GM23338 (cell line): ENCODE measurements at regions not wholly inside any gene's neighbourhood (a gene's known extent, or its start where the extent isn't known, plus 50 kb on each side); places are given as distances from the start of the nearest gene placed in this dataset.

Experiments
- ATAC-seq: fragments of 200-7000 bp; cut with Tn5 transposase; 3 replicates; pipeline ENCODE4 v1.9.1; 2020
- DNase-seq: peaks from one replicate; pipeline ENCODE4 v3.0.0-alpha.2; 2015; ENCODE audit warnings: low spot score
- H2AFZ ChIP-seq: fragments of 200-600 bp; sonication (generic); 2 replicates; pipeline ENCODE4 v1.8.0; 2016; ENCODE audit warnings: antibody characterized with exemption, mild to moderate bottlenecking, moderate library complexity
- H3F3A ChIP-seq: fragments of 200-600 bp; sonication (generic); replicated peaks from 2 replicates; pipeline ENCODE4 v1.8.0; 2017; ENCODE audit warnings: antibody characterized with exemption, mixed run types, low read depth
- H3K27ac ChIP-seq: fragments of 200-600 bp; sonication (generic); 2 replicates; pipeline ENCODE4 v1.6.1; 2016; ENCODE audit warnings: low read depth
- H3K27me3 ChIP-seq: fragments of 200-600 bp; sonication (generic); 2 replicates; pipeline ENCODE4 v1.8.0; 2016; ENCODE audit warnings: mild to moderate bottlenecking, mixed run types, moderate library complexity; ENCODE audit not compliant: insufficient read depth
- H3K36me3 ChIP-seq: fragments of 200-600 bp; sonication (generic); 2 replicates; pipeline ENCODE4 v1.8.0; 2016; ENCODE audit warnings: mild to moderate bottlenecking; ENCODE audit not compliant: insufficient read depth
- H3K4me1 ChIP-seq: fragments of 200-600 bp; sonication (generic); 2 replicates; pipeline ENCODE4 v1.8.0; 2016; ENCODE audit warnings: mild to moderate bottlenecking, moderate library complexity; ENCODE audit not compliant: insufficient read depth
- H3K4me2 ChIP-seq: fragments of 200-600 bp; sonication (generic); 2 replicates; pipeline ENCODE4 v1.7.1; 2017; ENCODE audit warnings: mixed run types
- H3K4me3 ChIP-seq: fragments of 200-600 bp; sonication (generic); 2 replicates; pipeline ENCODE4 v1.6.1; 2016; ENCODE audit warnings: mixed run types
- H3K79me2 ChIP-seq: fragments of 200-600 bp; sonication (generic); replicated peaks from 2 replicates; pipeline ENCODE4 v1.8.0; 2017; ENCODE audit warnings: mild to moderate bottlenecking; ENCODE audit not compliant: insufficient read depth
- H3K9me2 ChIP-seq: fragments of 200-600 bp; sonication (generic); 2 replicates; pipeline ENCODE4 v1.8.0; 2017; ENCODE audit not compliant: insufficient read depth
- H4K20me1 ChIP-seq: fragments of 200-600 bp; sonication (generic); replicated peaks from 2 replicates; pipeline ENCODE4 v1.8.0; 2017; ENCODE audit warnings: mild to moderate bottlenecking; ENCODE audit not compliant: insufficient read depth
- H3K27ac Mint-ChIP-seq: 2 replicates; pipeline ENCODE4 v1.8.0; 2020; ENCODE audit warnings: inconsistent platforms, mild to moderate bottlenecking, moderate library complexity, mixed read lengths
- H3K27me3 Mint-ChIP-seq: 3 replicates; pipeline ENCODE4 v1.8.0; 2022; ENCODE audit warnings: low read depth, mild to moderate bottlenecking, moderate library complexity, mixed read lengths, inconsistent platforms; ENCODE audit not compliant: insufficient read depth, poor library complexity
- H3K36me3 Mint-ChIP-seq: 3 replicates; pipeline ENCODE4 v1.8.0; 2021; ENCODE audit warnings: low read depth, mild to moderate bottlenecking, inconsistent platforms, moderate library complexity, mixed read lengths
- H3K4me1 Mint-ChIP-seq: 3 replicates; pipeline ENCODE4 v1.8.0; 2020; ENCODE audit warnings: mild to moderate bottlenecking, inconsistent platforms, mixed read lengths
- H3K4me3 Mint-ChIP-seq: 3 replicates; pipeline ENCODE4 v1.8.0; 2021; ENCODE audit warnings: moderate library complexity, mild to moderate bottlenecking, inconsistent platforms, mixed read lengths
- H3K9me3 Mint-ChIP-seq: 3 replicates; pipeline ENCODE4 v1.8.0; 2020; ENCODE audit warnings: moderate library complexity, mild to moderate bottlenecking, inconsistent platforms, mixed read lengths
- JUNB ChIP-seq: IDR thresholded peaks from one replicate; pipeline ENCODE4 v1.6.1; 2016; ENCODE audit warnings: antibody characterized with exemption; ENCODE audit not compliant: unreplicated experiment
- POLR2AphosphoS5 ChIP-seq: IDR thresholded peaks from 2 replicates; pipeline ENCODE4 v1.6.1; 2016; ENCODE audit warnings: antibody characterized with exemption, low read depth
- REST ChIP-seq: IDR thresholded peaks from one replicate; pipeline ENCODE4 v1.6.1; 2018; ENCODE audit warnings: antibody characterized with exemption; ENCODE audit not compliant: unreplicated experiment
- STAT1 ChIP-seq: IDR thresholded peaks from one replicate; pipeline ENCODE4 v1.6.1; 2016; ENCODE audit warnings: antibody characterized with exemption; ENCODE audit not compliant: unreplicated experiment
- ZNF114 ChIP-seq: fragments of 250-450 bp; sonication (Bioruptor Pico); IDR thresholded peaks from 2 replicates; pipeline ENCODE4 v1.5.0; 2020; ENCODE audit warnings: mild to moderate bottlenecking, moderate library complexity
- ZNF331 ChIP-seq: fragments of 250-450 bp; sonication (Bioruptor Pico); IDR thresholded peaks from 2 replicates; pipeline ENCODE4 v1.5.0; 2020; ENCODE audit warnings: low read depth, mild to moderate bottlenecking, moderate library complexity
- ZNF462 ChIP-seq: fragments of 250-450 bp; sonication (Bioruptor Pico); IDR thresholded peaks from 2 replicates; pipeline ENCODE4 v1.5.0; 2020; ENCODE audit warnings: mild to moderate bottlenecking, moderate library complexity
- TF ChIP-seq, protein P1 (sequence below): IDR thresholded peaks from 2 replicates; pipeline ENCODE4 v1.6.1; 2016; ENCODE audit warnings: antibody characterized with exemption

DNA sequence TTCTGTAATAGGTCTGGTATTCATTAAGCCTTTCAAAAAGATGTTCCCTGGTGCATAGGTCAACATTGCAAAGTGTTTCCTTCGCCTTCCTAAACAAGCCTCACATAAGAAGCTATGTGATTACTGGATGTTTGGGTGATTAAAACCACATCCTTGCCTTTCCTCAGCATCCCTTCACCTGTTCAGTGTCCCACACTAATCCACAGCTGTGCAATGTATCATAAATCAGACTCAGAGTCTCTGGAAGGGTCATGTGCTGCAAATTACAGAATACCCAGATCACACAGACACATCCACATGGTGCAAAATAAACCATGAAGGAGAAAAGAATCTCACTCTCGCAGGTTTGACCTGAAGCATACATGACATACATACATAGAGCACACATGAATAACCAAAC lies 164.7 kb upstream of the NSMCE3 start:
- H3K27ac ChIP-seq: no peak overlapping the region
- TF ChIP-seq POLR2AphosphoS5 (no peak), ZNF462 (CRISPR knock-in tag) (no peak), ZNF114 (no peak), STAT1 (no peak)
- no peak overlapping the region for H3K4me2 ChIP-seq
- Mint-ChIP-seq H3K9me3 (no peaks in the 10 kb centered on the region), H3K4me3 (no peak overlapping the region), H3K4me1 (peaks cover 32% of the 10 kb centered on the region), H3K27ac (no peak overlapping the region), H3K27me3 (no peaks in the 10 kb centered on the region), H3K36me3 (no peaks in the 10 kb centered on the region)
- H3K4me3 ChIP-seq: no peak overlapping the region
- ATAC-seq (no peak), DNase-seq (no peak)
- no peak overlapping the region for H2AFZ ChIP-seq
- no peaks in the 10 kb centered on the region for H3K79me2 ChIP-seq
- no peaks in the 10 kb centered on the region for H3K9me2 ChIP-seq
- H3K36me3 ChIP-seq: no peaks in the 10 kb centered on the region
- H4K20me1 ChIP-seq: no peaks in the 10 kb centered on the region
- H3F3A ChIP-seq: no peaks in the 10 kb centered on the region
- peaks cover 4% of the 10 kb centered on the region; the same call in 1 of the 2 replicates for H3K4me1 ChIP-seq
- H3K27me3 ChIP-seq: no peaks in the 10 kb centered on the region

DNA sequence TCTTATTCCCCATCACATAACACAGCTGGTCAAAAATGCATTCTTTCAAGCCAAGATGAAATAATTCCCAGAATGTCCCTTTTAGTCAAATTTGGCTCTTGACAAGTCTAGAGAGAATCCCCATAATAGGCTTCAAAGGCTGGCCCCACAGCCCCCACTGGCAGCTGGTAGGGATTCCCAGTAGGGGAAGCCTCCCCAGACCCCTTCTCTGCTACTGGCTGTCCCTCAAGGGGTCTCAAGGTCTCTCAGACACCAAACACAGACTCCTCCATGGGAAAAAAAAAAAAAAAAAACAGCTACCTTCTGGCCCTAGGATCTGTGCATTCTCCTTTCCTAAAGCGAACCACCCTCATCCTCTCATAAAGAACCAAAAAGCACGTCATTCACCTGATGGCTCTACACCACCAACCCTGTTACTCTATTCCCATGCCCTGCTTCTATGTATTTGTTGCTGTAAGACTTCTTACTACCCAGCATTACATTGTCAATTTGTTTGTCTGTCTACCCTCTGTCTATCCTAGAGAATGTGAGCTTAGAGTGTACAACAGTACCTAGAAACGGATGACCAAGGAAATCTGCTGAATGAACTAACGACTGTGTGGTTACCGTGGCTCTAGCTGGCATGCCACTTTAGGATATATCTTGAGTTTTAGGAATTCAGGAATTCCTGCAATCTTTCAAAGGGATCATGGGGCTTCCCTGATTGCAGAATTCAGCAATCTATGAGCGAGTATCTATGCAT lies 164.1 kb upstream of the NSMCE3 start:
- no peak overlapping the region for H3K27ac Mint-ChIP-seq
- TF ChIP-seq, protein P1, sequence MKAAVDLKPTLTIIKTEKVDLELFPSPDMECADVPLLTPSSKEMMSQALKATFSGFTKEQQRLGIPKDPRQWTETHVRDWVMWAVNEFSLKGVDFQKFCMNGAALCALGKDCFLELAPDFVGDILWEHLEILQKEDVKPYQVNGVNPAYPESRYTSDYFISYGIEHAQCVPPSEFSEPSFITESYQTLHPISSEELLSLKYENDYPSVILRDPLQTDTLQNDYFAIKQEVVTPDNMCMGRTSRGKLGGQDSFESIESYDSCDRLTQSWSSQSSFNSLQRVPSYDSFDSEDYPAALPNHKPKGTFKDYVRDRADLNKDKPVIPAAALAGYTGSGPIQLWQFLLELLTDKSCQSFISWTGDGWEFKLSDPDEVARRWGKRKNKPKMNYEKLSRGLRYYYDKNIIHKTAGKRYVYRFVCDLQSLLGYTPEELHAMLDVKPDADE: no peak
- TF ChIP-seq POLR2AphosphoS5 (no peak), STAT1 (no peak), JUNB (no peak), REST (no peak), ZNF331 (CRISPR knock-in tag) (no peak)

More for the DNA sequence above, 164.1 kb upstream of the NSMCE3 start:
- no peaks in the 10 kb centered on the region for H4K20me1 ChIP-seq
- ATAC-seq: no peak
- H3K4me3 Mint-ChIP-seq: no peak overlapping the region
- H3K27me3 Mint-ChIP-seq: no peaks in the 10 kb centered on the region
- H3K36me3 Mint-ChIP-seq: peaks cover 3% of the 10 kb centered on the region; the same call in 2 of the 3 replicates
- peaks cover 28% of the 10 kb centered on the region for H3K4me1 Mint-ChIP-seq
- H3K9me2 ChIP-seq: no peaks in the 10 kb centered on the region
- H2AFZ ChIP-seq: no peak overlapping the region
- DNase-seq: no peak
- H3F3A ChIP-seq: no peaks in the 10 kb centered on the region
- no peaks in the 10 kb centered on the region for H3K27me3 ChIP-seq
- no peak overlapping the region for H3K4me2 ChIP-seq
- no peak overlapping the region for H3K27ac ChIP-seq
- no peak overlapping the region for H3K4me3 ChIP-seq
- H3K36me3 ChIP-seq: no peaks in the 10 kb centered on the region
- no peaks in the 10 kb centered on the region for H3K79me2 ChIP-seq
- H3K4me1 ChIP-seq: peaks cover 4% of the 10 kb centered on the region; the same call in 1 of the 2 replicates
- no peaks in the 10 kb centered on the region for H3K9me3 Mint-ChIP-seq
